CD4-positive, CD25-positive, alpha-beta regulatory T cell (primary cell): ENCODE measurements at regions not wholly inside any gene's neighbourhood (a gene's known extent, or its start where the extent isn't known, plus 50 kb on each side); places are given as distances from the start of the nearest gene placed in this dataset.

Experiments
- ATAC-seq, 2 donors: fragments of 150-1000 bp; cut with Tn5 transposase; one replicate each; pipeline ENCODE4 v1.10.0; 2021; ENCODE audit warnings: low read depth in 2 of 2, moderate number of reproducible peaks in 2 of 2, moderate library complexity in 1 of 2
- DNase-seq, 3 donors: peaks; one replicate each; pipeline versions ENCODE4 v3.0.0 to v3.0.0-alpha.2; 2012 to 2022; ENCODE audit warnings: mixed read lengths in 1 of 3
- H3K27ac ChIP-seq: one replicate; pipeline ENCODE4 v1.7.0; 2013; ENCODE audit warnings: mild to moderate bottlenecking, low read length; ENCODE audit not compliant: insufficient read depth, poor library complexity, severe bottlenecking
- H3K27me3 ChIP-seq: one replicate; pipeline ENCODE4 v1.7.0; 2013; ENCODE audit warnings: low read length; ENCODE audit not compliant: control insufficient read depth, insufficient read depth
- H3K36me3 ChIP-seq: one replicate; pipeline ENCODE4 v1.7.0; 2013; ENCODE audit warnings: mild to moderate bottlenecking, low read length, moderate library complexity; ENCODE audit not compliant: control insufficient read depth, insufficient read depth
- H3K4me1 ChIP-seq: 2 replicates; pipeline ENCODE4 v1.7.0; 2013; ENCODE audit warnings: mild to moderate bottlenecking, low read length; ENCODE audit not compliant: insufficient read depth, control insufficient read depth, poor library complexity, severe bottlenecking
- H3K4me3 ChIP-seq: one replicate; pipeline ENCODE4 v1.7.0; 2013; ENCODE audit warnings: low read depth, mild to moderate bottlenecking, low read length, moderate library complexity
- H3K9me3 ChIP-seq, 2 experiments: 1 replicate in 1 of 2; 2 replicates in 1 of 2; pipeline ENCODE4 v1.7.0; 2013; ENCODE audit warnings: low read length in 2 of 2, mild to moderate bottlenecking in 1 of 2, moderate library complexity in 1 of 2; ENCODE audit not compliant: control insufficient read depth in 2 of 2
- H3K27ac Mint-ChIP-seq, 3 donors: one replicate each; pipeline ENCODE4 v1.8.0; 2020 to 2022; ENCODE audit warnings: mild to moderate bottlenecking in 3 of 3, mixed read lengths in 3 of 3, moderate library complexity in 2 of 3
- H3K27me3 Mint-ChIP-seq: one replicate; pipeline ENCODE4 v1.8.0; 2022; ENCODE audit warnings: mild to moderate bottlenecking, mixed read lengths
- H3K36me3 Mint-ChIP-seq: one replicate; pipeline ENCODE4 v1.8.0; 2020; ENCODE audit warnings: mixed read lengths
- H3K4me1 Mint-ChIP-seq, 4 donors: one replicate each; pipeline ENCODE4 v1.8.0; 2020 to 2022; ENCODE audit warnings: mixed read lengths in 4 of 4, mild to moderate bottlenecking in 1 of 4
- H3K4me3 Mint-ChIP-seq, 4 donors: one replicate each; pipeline ENCODE4 v1.8.0; 2020 to 2022; ENCODE audit warnings: mild to moderate bottlenecking in 4 of 4, mixed read lengths in 4 of 4, moderate library complexity in 3 of 4
- H3K9me3 Mint-ChIP-seq, 7 donors: one replicate each; pipeline ENCODE4 v1.8.0; 2020 to 2022; ENCODE audit warnings: mixed read lengths in 7 of 7, mild to moderate bottlenecking in 3 of 7, moderate library complexity in 2 of 7

DNA sequence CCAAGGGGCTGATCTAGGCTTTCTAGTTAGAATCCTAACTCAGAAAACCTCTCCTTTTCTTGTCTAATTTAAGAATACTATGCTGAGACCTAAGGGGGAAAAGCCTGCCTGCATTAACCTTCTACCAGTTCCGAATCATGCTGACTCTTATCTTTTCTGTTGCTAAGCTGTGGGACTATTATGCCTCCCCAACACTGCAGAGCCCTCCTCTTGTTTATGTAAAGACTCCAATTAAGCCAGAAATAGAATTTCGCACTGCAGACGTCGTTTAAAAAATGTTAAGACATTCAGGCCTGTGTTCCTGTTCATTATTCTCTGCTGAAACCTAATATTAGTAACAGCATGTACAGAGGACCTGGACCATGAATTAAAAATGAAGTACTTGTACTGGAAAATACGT lies 310.6 kb upstream of the ATP11B start:
- Mint-ChIP-seq H3K36me3 (no peaks in the 10 kb centered on the region), H3K27ac (no peak overlapping the region), H3K4me1 (no peaks in the 10 kb centered on the region), H3K27me3 (no peaks in the 10 kb centered on the region), H3K9me3 (peaks cover 0 to 1% (median 0%) of the 10 kb centered on the region in 7 donors), H3K4me3 (no peak overlapping the region)
- Histone ChIP-seq H3K4me3 (no peak overlapping the region), H3K9me3 (no peaks in the 10 kb centered on the region), H3K27me3 (no peaks in the 10 kb centered on the region), H3K27ac (no peak overlapping the region), H3K36me3 (no peaks in the 10 kb centered on the region), H3K4me1 (no peaks in the 10 kb centered on the region)
- no peak for ATAC-seq
- DNase-seq = no peak

DNA sequence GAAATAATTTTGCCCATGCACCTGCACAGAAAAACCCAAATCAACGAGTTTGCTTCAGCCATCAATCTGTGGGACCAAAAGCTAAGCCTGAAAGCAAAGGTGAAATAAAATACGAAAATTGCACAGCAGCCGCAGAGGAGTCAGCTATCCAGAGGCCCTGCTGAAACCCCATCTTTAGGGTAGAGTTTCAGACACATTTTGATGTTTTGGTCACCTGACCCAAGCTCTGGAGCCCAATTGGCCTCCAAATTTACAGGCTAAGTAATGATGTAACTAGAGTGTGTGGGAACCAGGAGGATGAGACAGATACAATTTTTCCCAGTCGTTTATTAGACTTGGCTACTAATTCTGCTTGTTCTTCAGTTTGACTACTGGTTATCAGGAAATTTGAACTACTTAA lies 308.6 kb upstream of the ATP11B start:
- no peak for ATAC-seq
- Mint-ChIP-seq H3K27ac (no peak overlapping the region), H3K36me3 (no peaks in the 10 kb centered on the region), H3K27me3 (no peaks in the 10 kb centered on the region), H3K4me1 (no peaks in the 10 kb centered on the region), H3K9me3 (no peaks in the 10 kb centered on the region), H3K4me3 (no peak overlapping the region)
- Histone ChIP-seq H3K27ac (no peak overlapping the region), H3K4me1 (no peaks in the 10 kb centered on the region), H3K4me3 (no peak overlapping the region), H3K9me3 (no peaks in the 10 kb centered on the region), H3K27me3 (no peaks in the 10 kb centered on the region), H3K36me3 (no peaks in the 10 kb centered on the region)
- no peak for DNase-seq

DNA sequence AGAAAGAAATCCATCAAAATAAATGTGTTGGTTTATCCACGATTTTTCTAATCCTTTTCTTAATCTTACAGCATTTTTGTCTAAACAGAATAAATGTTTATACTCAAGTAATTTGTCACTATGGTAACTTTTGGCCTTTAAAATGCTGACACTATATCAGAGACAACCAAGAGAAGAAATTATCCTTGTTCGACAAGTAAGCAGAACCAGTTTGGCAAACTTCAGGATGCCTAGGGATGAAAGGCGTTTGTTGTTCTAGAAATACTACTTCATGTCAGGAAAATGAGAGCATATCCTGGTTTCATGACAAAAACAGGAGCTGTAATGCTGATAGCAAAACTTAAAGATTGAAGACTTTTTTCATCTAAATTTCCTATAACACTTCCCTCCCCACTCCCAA lies 308.0 kb upstream of the ATP11B start:
- H3K9me3 ChIP-seq = no peaks in the 10 kb centered on the region
- H3K9me3 Mint-ChIP-seq = no peaks in the 10 kb centered on the region
- no peak overlapping the region for H3K4me3 ChIP-seq
- no peaks in the 10 kb centered on the region for H3K27me3 ChIP-seq
- ATAC-seq (no peak), DNase-seq (no peak)
- H3K4me3 Mint-ChIP-seq = no peak overlapping the region
- no peak overlapping the region for H3K27ac Mint-ChIP-seq
- no peak overlapping the region for H3K27ac ChIP-seq
- no peaks in the 10 kb centered on the region for H3K4me1 Mint-ChIP-seq
- no peaks in the 10 kb centered on the region for H3K4me1 ChIP-seq
- no peaks in the 10 kb centered on the region for H3K36me3 ChIP-seq
- no peaks in the 10 kb centered on the region for H3K27me3 Mint-ChIP-seq
- H3K36me3 Mint-ChIP-seq = no peaks in the 10 kb centered on the region

DNA sequence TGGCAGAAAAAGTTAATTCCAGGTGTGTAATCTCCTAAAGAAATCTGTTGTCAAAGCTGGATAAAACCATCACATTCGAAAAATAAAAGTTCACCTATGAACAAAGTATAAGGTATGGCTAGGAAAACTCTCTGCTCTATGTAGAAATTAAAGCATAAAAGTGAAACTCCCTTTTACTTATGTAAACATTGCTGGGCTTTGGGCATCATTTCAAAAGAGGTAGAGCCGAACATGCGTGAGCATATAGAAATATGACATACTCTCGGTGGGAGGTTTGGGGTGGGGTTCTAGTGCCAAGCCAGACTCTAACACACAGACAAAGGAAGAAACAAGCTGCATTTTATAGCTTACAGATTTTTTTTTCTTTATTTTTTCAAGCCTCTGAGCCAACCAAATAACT lies 306.8 kb upstream of the ATP11B start:
- Histone ChIP-seq H3K9me3 (no peaks in the 10 kb centered on the region), H3K27ac (no peak overlapping the region), H3K4me1 (no peaks in the 10 kb centered on the region), H3K27me3 (no peaks in the 10 kb centered on the region), H3K36me3 (no peaks in the 10 kb centered on the region), H3K4me3 (no peak overlapping the region)
- Mint-ChIP-seq H3K36me3 (no peaks in the 10 kb centered on the region), H3K4me3 (no peak overlapping the region), H3K9me3 (no peaks in the 10 kb centered on the region), H3K27ac (no peak overlapping the region), H3K27me3 (no peaks in the 10 kb centered on the region), H3K4me1 (no peaks in the 10 kb centered on the region)
- no peak for DNase-seq
- ATAC-seq = no peak

DNA sequence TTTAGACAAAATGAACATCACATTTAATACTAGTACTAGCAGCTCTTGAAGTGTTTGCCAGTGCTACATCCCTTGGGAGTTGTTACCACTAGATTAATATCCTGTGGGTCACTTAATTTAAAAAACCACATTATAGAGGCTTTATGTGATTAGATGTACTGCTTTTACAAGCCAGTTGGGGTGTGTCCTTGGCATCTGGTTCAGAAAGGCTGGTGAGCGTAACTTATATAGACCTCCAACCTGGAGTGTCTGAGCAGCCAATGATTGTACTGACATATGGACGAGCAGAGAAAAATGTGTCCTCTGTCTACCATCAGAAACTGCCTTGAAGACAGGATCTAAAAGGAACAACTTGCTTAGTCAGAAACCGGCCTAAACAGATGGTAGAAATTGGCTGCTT lies 306.2 kb upstream of the ATP11B start:
- Histone ChIP-seq H3K4me3 (no peak overlapping the region), H3K27ac (no peak overlapping the region), H3K36me3 (no peaks in the 10 kb centered on the region), H3K27me3 (no peaks in the 10 kb centered on the region), H3K9me3 (no peaks in the 10 kb centered on the region), H3K4me1 (no peaks in the 10 kb centered on the region)
- Mint-ChIP-seq H3K4me3 (no peak overlapping the region), H3K9me3 (no peaks in the 10 kb centered on the region), H3K4me1 (no peaks in the 10 kb centered on the region), H3K36me3 (no peaks in the 10 kb centered on the region), H3K27ac (no peak overlapping the region), H3K27me3 (no peaks in the 10 kb centered on the region)
- no peak for ATAC-seq
- DNase-seq = no peak

DNA sequence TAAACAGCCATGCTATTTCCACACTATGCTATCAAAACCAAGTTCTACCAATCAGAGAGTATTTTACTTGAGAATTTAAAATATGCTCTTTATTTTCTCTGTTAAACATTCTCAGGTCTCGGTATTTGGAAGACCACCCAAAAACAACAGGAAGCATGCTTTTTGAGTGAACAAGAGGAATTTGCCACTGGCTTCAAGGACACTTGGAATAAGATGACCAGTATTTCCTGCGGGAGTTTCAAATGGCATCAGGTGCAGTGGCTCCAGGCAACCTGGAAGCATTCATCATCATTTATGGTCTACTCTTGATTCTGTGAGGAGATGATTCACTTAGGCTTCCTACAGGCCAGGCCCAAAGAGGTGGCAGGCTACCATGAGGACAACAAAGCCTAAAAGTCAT lies 305.7 kb upstream of the ATP11B start:
- no peak overlapping the region for H3K27ac Mint-ChIP-seq

DNA sequence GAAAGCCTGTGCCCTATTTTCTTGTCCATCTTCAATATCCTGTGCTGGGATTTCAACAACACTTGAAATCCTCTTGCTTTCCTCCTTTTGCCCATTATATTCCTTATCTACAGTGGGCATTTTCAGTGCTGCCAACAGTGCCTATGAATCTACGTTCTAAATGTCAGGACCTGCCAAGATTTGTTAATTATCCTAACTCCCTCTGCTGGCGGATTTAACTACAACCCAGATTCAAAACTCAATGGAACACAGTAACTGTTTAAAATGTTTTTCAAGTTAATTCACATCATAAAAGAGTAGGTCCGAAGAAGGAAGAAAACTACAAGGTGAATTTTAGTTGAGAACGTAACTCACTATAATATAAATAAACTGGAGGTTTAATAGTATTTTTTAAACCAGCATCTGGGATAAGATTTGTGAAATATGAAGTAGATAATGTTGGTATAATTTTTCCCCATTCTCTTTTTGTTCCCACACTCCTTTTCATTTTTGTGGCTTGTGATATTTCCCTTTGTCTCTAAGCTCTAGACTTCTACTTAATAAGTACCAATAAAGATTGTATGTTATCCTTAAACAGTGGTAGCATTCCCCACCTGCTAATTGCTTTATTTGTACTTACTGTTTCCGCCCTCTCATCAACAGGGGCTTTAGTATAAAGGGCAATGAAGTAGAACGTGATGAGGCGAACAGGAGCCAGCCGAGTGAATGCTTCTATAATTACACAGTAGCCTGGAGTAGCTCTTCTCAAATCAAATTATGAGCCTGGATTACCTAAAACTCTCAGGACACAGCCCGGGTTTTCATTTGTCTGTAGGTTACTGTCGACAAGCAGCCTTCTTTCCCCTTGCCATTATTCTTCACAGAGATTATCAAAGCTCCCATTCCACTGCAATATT lies 302.5 kb upstream of the ATP11B start:
- Mint-ChIP-seq H3K4me1 (no peaks in the 10 kb centered on the region), H3K9me3 (no peaks in the 10 kb centered on the region), H3K4me3 (no peak overlapping the region), H3K27ac (no peak overlapping the region), H3K27me3 (no peaks in the 10 kb centered on the region), H3K36me3 (no peaks in the 10 kb centered on the region)
- ATAC-seq (no peak), DNase-seq (peak in 1 of 3 donors; percentile 4)
- Histone ChIP-seq H3K9me3 (no peaks in the 10 kb centered on the region), H3K4me1 (no peaks in the 10 kb centered on the region), H3K27me3 (no peaks in the 10 kb centered on the region), H3K27ac (no peak overlapping the region), H3K36me3 (no peaks in the 10 kb centered on the region), H3K4me3 (no peak overlapping the region)

More for the DNA sequence above, 305.7 kb upstream of the ATP11B start:
- ATAC-seq (no peak), DNase-seq (no peak)
- no peaks in the 10 kb centered on the region for H3K27me3 Mint-ChIP-seq
- H3K9me3 ChIP-seq = no peaks in the 10 kb centered on the region
- no peaks in the 10 kb centered on the region for H3K36me3 Mint-ChIP-seq
- no peaks in the 10 kb centered on the region for H3K4me1 Mint-ChIP-seq
- no peaks in the 10 kb centered on the region for H3K36me3 ChIP-seq
- no peak overlapping the region for H3K4me3 Mint-ChIP-seq
- no peak overlapping the region for H3K4me3 ChIP-seq
- H3K27ac ChIP-seq = no peak overlapping the region
- H3K9me3 Mint-ChIP-seq = no peaks in the 10 kb centered on the region
- H3K4me1 ChIP-seq = no peaks in the 10 kb centered on the region
- no peaks in the 10 kb centered on the region for H3K27me3 ChIP-seq

DNA sequence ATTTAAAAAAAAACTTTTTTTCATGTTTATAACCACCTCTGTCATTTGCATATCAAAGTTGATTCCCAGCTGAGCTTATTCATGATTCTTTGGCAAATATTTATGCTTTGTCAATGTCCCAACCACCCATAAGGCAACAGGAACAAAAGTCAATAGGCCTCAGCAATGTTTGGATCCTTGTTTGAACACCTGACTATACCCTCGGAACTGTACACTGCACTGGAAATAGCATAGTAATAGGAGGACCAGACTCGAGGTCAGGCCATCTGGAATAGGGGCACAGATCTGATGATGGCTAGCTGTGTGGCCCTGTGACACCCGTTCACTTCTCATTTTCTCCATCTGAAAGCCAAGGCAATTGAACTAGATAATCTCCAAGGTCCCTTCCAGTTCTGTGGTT lies 301.7 kb upstream of the ATP11B start:
- Mint-ChIP-seq H3K4me1 (no peaks in the 10 kb centered on the region), H3K36me3 (no peaks in the 10 kb centered on the region)

More for the DNA sequence above, 301.7 kb upstream of the ATP11B start:
- no peaks in the 10 kb centered on the region for H3K27me3 Mint-ChIP-seq
- no peaks in the 10 kb centered on the region for H3K36me3 ChIP-seq
- H3K9me3 ChIP-seq = no peaks in the 10 kb centered on the region
- no peaks in the 10 kb centered on the region for H3K4me1 ChIP-seq
- DNase-seq = no peak
- ATAC-seq = no peak
- no peak overlapping the region for H3K27ac Mint-ChIP-seq
- H3K27me3 ChIP-seq = no peaks in the 10 kb centered on the region
- no peak overlapping the region for H3K4me3 ChIP-seq
- H3K9me3 Mint-ChIP-seq = no peaks in the 10 kb centered on the region
- no peak overlapping the region for H3K4me3 Mint-ChIP-seq
- no peak overlapping the region for H3K27ac ChIP-seq
